IMR-90 (cell line): ENCODE measurements at regions not wholly inside any gene's neighbourhood (a gene's known extent, or its start where the extent isn't known, plus 50 kb on each side); places are given as distances from the start of the nearest gene placed in this dataset.

ENCODE experiments used
- BHLHE40 ChIP-seq: fragments of 150-350 bp; IDR thresholded peaks from 2 replicates; pipeline ENCODE4 v1.6.1; 2016; ENCODE audit warnings: mild to moderate bottlenecking, low read depth, low read length
- NFE2L2 ChIP-seq: fragments of 150-350 bp; IDR thresholded peaks from 2 replicates; pipeline ENCODE4 v1.6.1; 2016; ENCODE audit warnings: low read depth, mild to moderate bottlenecking, low read length

DNA sequence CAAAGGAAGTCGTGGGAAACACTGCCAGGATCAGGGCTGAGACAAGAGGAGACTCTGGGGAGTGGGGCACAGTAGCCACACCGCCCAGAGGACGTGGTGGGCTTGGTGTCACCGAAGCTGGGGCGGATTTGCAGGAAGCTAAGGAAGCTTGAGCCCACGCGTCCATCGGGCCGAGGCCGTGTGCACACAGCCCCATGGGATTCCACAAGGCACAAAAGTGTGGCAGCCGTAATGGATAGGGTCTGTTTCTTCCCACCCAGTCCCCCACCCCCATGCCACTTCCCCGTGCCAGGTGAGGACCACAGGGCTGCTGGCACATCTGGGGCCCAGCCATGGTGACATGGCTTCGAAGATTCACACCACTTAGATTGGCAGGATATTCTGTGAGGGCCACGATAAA is 153.2 kb upstream of the SPACA7 start:
- no peak for TF ChIP-seq BHLHE40
- no peak for TF ChIP-seq NFE2L2
